ENCODE measurements at regions not wholly inside any gene's neighbourhood (a gene's known extent, or its start where the extent isn't known, plus 50 kb on each side); places are given as distances from the start of the nearest gene placed in this dataset.

DNA sequence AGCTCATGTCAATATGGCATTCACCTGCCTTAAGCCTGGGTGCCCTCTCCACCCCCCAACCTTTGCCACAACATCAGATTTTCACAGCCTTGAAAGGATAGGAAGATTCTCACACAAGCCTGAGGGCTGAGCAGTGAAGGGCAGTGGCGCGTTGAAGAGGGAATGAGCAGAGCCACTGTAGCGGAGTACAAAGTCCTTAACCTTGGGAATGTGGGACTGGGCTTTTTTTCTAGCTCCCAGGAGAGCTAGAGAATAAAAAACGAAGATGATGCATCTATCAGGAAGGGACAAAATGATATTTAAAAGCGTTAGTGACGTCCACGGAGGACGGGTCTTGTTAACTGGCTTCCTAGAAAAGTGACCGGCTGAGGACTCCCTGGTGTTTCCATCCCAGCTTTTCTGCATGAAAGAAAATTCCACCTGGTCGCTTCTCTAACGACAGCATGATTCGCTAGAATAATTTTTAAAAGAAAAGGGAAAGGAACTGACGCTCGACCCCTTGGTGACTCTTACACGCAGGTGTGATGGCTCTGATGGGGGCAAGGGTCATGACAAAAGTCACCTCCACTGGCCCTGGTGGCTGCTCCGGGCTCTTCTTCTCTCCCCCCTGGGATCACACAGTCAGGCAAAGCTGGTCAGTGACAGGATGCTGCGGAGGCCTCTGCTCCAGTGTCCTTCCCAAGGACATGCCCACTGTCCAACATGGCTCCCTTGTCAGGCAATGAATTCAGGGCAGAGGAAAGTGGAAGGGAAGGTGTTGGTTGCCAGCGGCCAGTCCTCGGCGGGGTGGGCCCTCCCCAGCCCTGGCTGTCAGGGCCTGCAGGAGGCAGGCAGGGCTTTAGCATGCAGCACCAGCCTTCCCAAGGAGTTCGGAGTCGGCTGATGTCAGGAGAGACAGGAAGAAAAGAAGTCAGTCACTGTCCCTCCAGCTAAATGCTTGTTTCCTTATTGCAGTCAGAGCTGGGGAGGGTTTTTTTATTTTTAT is 58.4 kb upstream of the IRX3 start:
- WGBS, 2 donors: 64% methylated on average over 22 of the region's 22 CpGs
- Histone ChIP-seq H3K4me3 (no peak overlapping the region), H3K9me3 (no peaks in the 10 kb centered on the region), H3K27me3 (no peaks in the 10 kb centered on the region), H3K4me1 (no peaks in the 10 kb centered on the region), H3K36me3 (no peaks in the 10 kb centered on the region), H3K27ac (no peak overlapping the region)
- TF ChIP-seq, protein P1, sequence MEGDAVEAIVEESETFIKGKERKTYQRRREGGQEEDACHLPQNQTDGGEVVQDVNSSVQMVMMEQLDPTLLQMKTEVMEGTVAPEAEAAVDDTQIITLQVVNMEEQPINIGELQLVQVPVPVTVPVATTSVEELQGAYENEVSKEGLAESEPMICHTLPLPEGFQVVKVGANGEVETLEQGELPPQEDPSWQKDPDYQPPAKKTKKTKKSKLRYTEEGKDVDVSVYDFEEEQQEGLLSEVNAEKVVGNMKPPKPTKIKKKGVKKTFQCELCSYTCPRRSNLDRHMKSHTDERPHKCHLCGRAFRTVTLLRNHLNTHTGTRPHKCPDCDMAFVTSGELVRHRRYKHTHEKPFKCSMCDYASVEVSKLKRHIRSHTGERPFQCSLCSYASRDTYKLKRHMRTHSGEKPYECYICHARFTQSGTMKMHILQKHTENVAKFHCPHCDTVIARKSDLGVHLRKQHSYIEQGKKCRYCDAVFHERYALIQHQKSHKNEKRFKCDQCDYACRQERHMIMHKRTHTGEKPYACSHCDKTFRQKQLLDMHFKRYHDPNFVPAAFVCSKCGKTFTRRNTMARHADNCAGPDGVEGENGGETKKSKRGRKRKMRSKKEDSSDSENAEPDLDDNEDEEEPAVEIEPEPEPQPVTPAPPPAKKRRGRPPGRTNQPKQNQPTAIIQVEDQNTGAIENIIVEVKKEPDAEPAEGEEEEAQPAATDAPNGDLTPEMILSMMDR (IDR thresholded peaks at IDR 0.05): no peak
- DNase-seq (no peak), FAIRE-seq (no peak), ATAC-seq (no peak)
- intact Hi-C loops (cut with DNase I): no loop called here

DNA sequence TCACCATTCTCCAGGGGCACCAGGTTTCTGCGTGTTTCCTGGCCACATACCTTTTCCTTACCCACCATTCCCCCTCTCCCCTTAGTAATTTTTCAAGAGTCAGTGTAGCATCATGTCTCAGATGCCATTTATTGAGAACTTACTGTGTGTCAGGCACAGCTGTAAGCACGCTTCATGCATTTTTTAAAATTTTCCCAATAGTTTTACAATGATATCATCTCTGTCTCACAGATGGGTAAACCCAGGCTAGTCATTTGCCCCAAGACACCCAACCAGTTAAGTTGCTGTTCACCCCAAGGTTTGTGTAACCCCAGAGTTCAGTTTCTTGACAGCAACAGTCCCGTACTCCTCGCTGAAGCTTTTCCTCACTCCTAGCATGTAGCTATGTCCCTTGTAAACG is 56.4 kb upstream of the IRX3 start:
- Histone ChIP-seq H3K4me3 (no peak overlapping the region), H3K27me3 (peaks cover 0 to 3% (median 0%) of the 10 kb centered on the region in 4 donors), H3K4me1 (no peaks in the 10 kb centered on the region), H3K9me3 (no peaks in the 10 kb centered on the region), H3K27ac (no peak overlapping the region), H3K36me3 (no peaks in the 10 kb centered on the region)
- FAIRE-seq (no peak), DNase-seq (no peak), ATAC-seq (no peak)
- WGBS, 2 donors: 88 to 90% methylated on average over 5 of the region's 5 CpGs
- TF ChIP-seq, protein P1 (IDR thresholded peaks at IDR 0.05): no peak
- intact Hi-C loops (cut with DNase I): no loop called here

DNA sequence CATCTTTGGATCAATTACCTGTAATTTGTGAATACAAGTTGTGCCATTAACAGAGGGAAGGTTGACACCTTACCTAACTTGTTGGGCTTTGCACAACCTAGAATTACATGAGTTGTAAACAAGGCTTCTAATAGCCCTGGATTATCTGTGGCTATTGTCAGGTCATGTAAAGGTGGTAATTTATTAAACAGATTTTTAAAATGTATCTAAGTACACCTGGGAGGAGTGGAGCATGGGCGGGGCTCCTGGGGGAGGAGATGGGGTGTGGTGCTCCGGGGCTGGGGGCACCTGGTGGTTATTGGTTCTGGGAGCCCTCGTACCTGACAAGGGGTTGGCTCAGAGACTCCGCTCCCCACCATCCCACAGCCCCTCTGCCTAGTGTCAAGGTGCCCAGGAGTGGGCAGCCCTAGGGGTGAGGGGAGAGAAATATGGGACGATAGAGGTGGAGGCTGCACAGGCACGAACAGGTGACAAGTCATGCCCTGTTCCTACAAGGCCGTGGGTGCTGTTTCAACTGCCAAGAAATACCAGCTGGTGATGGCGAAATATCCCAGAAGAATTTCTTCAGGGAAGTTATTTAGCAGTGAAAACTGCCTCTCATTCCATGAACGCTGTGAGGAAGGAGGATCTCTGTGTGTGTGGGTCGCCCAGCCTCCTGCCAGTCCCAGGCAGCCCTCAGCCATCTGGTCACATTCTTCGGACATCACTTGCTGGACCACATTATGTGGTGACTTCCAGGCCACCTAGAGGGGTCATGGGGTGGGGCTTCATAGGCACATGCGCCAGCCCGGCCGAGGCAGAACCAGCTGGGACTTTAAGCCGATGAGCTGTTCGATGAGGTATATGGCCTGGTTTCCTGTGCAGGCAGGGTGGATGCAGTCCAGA is 55.5 kb upstream of the IRX3 start:
- H3K4me3 ChIP-seq: no peak overlapping the region
- intact Hi-C loops (cut with DNase I): no loop called here
- no peaks in the 10 kb centered on the region for H3K9me3 ChIP-seq
- no peak overlapping the region for H3K27ac ChIP-seq
- TF ChIP-seq, protein P1 (IDR thresholded peaks at IDR 0.05): no peak
- FAIRE-seq (no peak), DNase-seq (peak in 1 of 6 donors; percentile 20), ATAC-seq (peak in 3 of 4 donors; percentile 19 to 55 (median 41))
- H3K36me3 ChIP-seq: no peaks in the 10 kb centered on the region
- 70 to 73% methylated on average over 16 of the region's 16 CpGs for WGBS, 2 donors
- H3K4me1 ChIP-seq: no peaks in the 10 kb centered on the region
- peaks cover 0 to 3% (median 0%) of the 10 kb centered on the region in 4 donors for H3K27me3 ChIP-seq

DNA sequence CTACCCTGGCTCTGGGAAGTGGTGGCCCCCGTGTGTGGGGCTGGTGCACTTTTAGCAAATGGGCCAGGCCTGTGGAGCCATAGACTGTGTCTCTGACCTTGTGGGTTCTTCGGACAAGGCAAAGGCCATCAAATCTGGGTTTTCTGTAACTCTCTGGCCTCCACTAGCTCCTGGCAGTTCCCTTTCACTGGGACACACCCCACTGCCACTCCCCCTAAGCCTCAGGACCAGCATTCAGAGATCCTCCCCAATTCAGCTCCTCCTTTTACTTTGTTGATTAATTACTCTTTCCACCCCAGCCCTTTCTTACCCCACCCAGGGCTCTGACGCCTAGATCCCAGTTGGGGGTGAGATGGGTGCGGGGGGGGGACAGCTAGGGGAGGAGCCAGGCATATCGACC is 53.9 kb upstream of the IRX3 start:
- ATAC-seq (no peak), FAIRE-seq (no peak), DNase-seq (no peak)
- H3K4me3 ChIP-seq: no peak overlapping the region
- no peak overlapping the region for H3K27ac ChIP-seq
- H3K9me3 ChIP-seq: no peaks in the 10 kb centered on the region
- H3K4me1 ChIP-seq: no peaks in the 10 kb centered on the region
- 53 to 63% methylated on average over 5 of the region's 5 CpGs for WGBS, 2 donors
- intact Hi-C loops (cut with DNase I): no loop called here
- peaks cover 0 to 3% (median 0%) of the 10 kb centered on the region in 4 donors for H3K27me3 ChIP-seq
- TF ChIP-seq, protein P1 (IDR thresholded peaks at IDR 0.05): no peak
- H3K36me3 ChIP-seq: no peaks in the 10 kb centered on the region
